AG09309 (cell line): ENCODE measurements at regions not wholly inside any gene's neighbourhood (a gene's known extent, or its start where the extent isn't known, plus 50 kb on each side); places are given as distances from the start of the nearest gene placed in this dataset.

Experiments used
- DNase-seq: peaks from one replicate; pipeline ENCODE4 v3.0.0-alpha.2; 2010; ENCODE audit warnings: low read depth
- H3K4me3 ChIP-seq: 2 replicates; pipeline ENCODE4 v1.5.1; 2011; ENCODE audit warnings: mild to moderate bottlenecking, low read depth, low read length, moderate library complexity; ENCODE audit not compliant: control insufficient read depth
- CTCF ChIP-seq: IDR thresholded peaks from 2 replicates; pipeline ENCODE4 v1.5.1; 2011; ENCODE audit warnings: mild to moderate bottlenecking, low read depth, low read length, inconsistent platforms; ENCODE audit not compliant: insufficient read depth, control insufficient read depth; ENCODE audit errors: missing control alignments

GRCh38 chr6:54601600-54602300 lies 244.8 kb upstream of the FAM83B start:
- no peak for DNase-seq
- no peak for TF ChIP-seq CTCF

GRCh38 chr6:54602591-54602990 lies 244.0 kb upstream of the FAM83B start:
- H3K4me3 ChIP-seq, result no peak overlapping the region
- DNase-seq, result no peak
- TF ChIP-seq CTCF, result no peak

More at GRCh38 chr6:54601600-54602300, 244.8 kb upstream of the FAM83B start:
- H3K4me3 ChIP-seq, result no peak overlapping the region

- TF ChIP-seq CTCF, result no peak
- no peak overlapping the region for H3K4me3 ChIP-seq
- no peak for DNase-seq
These were observed 236.6 kb upstream of the FAM83B start for GRCh38 chr6:54609981-54610380.

- DNase-seq, result no peak
- TF ChIP-seq CTCF, result no peak
- no peak overlapping the region for H3K4me3 ChIP-seq
These were observed 233.0 kb upstream of the FAM83B start for GRCh38 chr6:54613596-54613995.

GRCh38 chr6:54614499-54615195 lies 231.9 kb upstream of the FAM83B start:
- no peak for DNase-seq
- TF ChIP-seq CTCF, result no peak
- H3K4me3 ChIP-seq, result no peak overlapping the region

- TF ChIP-seq CTCF, result no peak
- peak; percentile 74 for DNase-seq
- H3K4me3 ChIP-seq, result no peak overlapping the region
These were observed 228.8 kb upstream of the FAM83B start for GRCh38 chr6:54617730-54618129.
